CD4-positive, alpha-beta memory T cell (primary cell): ENCODE measurements at regions not wholly inside any gene's neighbourhood (a gene's known extent, or its start where the extent isn't known, plus 50 kb on each side); places are given as distances from the start of the nearest gene placed in this dataset.
"Not testable (repeated sequence)": the region's sequence is repeated elsewhere in the genome, so short reads cannot be mapped to it uniquely, and the experiment has no call there.

Experiments used
- CTCF ChIA-PET: fragments of 350-600 bp; sonication (Branson Sonifier 250); formaldehyde crosslinking; loops from one replicate; lab custom pipeline; 2021; ENCODE audit warnings: inconsistent platforms; ENCODE audit not compliant: partially characterized antibody; lab: Charles Lee
- POLR2A ChIA-PET: fragments of 350-600 bp; sonication (Branson Sonifier 250); formaldehyde crosslinking; loops from one replicate; lab custom pipeline; 2021; ENCODE audit not compliant: partially characterized antibody; lab: Charles Lee
- DNase-seq, 5 donors: peaks; one replicate each; pipeline versions ENCODE4 v3.0.0 to v3.0.0-alpha.2; 2020 to 2022; ENCODE audit warnings: mixed read lengths in 1 of 5
- H3K27ac ChIP-seq: one replicate; pipeline ENCODE4 v1.7.0; 2013; ENCODE audit warnings: low read depth, low read length
- H3K27me3 ChIP-seq: 2 replicates; pipeline ENCODE4 v1.7.0; 2013; ENCODE audit warnings: mild to moderate bottlenecking, low read length, moderate library complexity; ENCODE audit not compliant: insufficient read depth
- H3K36me3 ChIP-seq: 2 replicates; pipeline ENCODE4 v1.7.0; 2013; ENCODE audit warnings: mild to moderate bottlenecking, low read length, moderate library complexity; ENCODE audit not compliant: insufficient read depth
- H3K4me1 ChIP-seq: 2 replicates; pipeline ENCODE4 v1.7.0; 2013; ENCODE audit warnings: mild to moderate bottlenecking, low read length, moderate library complexity; ENCODE audit not compliant: insufficient read depth
- H3K4me3 ChIP-seq, 2 donors: one replicate each; pipeline ENCODE4 v1.7.0; 2013; ENCODE audit warnings: low read length in 2 of 2, mild to moderate bottlenecking in 1 of 2
- H3K9me3 ChIP-seq, 2 donors: one replicate each; pipeline ENCODE4 v1.7.0; 2013; ENCODE audit warnings: low read length in 2 of 2, control low read depth in 1 of 2; ENCODE audit not compliant: control insufficient read depth in 1 of 2
- H3K27ac Mint-ChIP-seq, 7 donors: one replicate each; pipeline ENCODE4 v1.8.0; 2020 to 2021; ENCODE audit warnings: mixed read lengths in 7 of 7, mild to moderate bottlenecking in 6 of 7, inconsistent platforms in 3 of 7, moderate library complexity in 3 of 7
- H3K27me3 Mint-ChIP-seq, 2 donors: one replicate each; pipeline ENCODE4 v1.8.0; 2020 to 2021; ENCODE audit warnings: mixed read lengths in 2 of 2
- H3K36me3 Mint-ChIP-seq, 2 donors: one replicate each; pipeline ENCODE4 v1.8.0; 2020 to 2021; ENCODE audit warnings: mixed read lengths in 2 of 2, inconsistent platforms in 1 of 2, mild to moderate bottlenecking in 1 of 2
- H3K4me1 Mint-ChIP-seq, 4 donors: one replicate each; pipeline ENCODE4 v1.8.0; 2020 to 2021; ENCODE audit warnings: mixed read lengths in 4 of 4, mild to moderate bottlenecking in 1 of 4
- H3K4me3 Mint-ChIP-seq, 8 donors: one replicate each; pipeline ENCODE4 v1.8.0; 2020 to 2021; ENCODE audit warnings: mixed read lengths in 8 of 8, mild to moderate bottlenecking in 7 of 8, moderate library complexity in 6 of 8, inconsistent platforms in 3 of 8
- H3K9me3 Mint-ChIP-seq, 8 donors: one replicate each; pipeline ENCODE4 v1.8.0; 2020 to 2021; ENCODE audit warnings: mixed read lengths in 8 of 8, mild to moderate bottlenecking in 5 of 8, inconsistent platforms in 3 of 8, moderate library complexity in 1 of 8
- intact Hi-C: fragments of 100-400 bp; cut with micrococcal nuclease; formaldehyde crosslinking; loops from one replicate; pipeline ENCODE4 v1.15.1; 2023

DNA sequence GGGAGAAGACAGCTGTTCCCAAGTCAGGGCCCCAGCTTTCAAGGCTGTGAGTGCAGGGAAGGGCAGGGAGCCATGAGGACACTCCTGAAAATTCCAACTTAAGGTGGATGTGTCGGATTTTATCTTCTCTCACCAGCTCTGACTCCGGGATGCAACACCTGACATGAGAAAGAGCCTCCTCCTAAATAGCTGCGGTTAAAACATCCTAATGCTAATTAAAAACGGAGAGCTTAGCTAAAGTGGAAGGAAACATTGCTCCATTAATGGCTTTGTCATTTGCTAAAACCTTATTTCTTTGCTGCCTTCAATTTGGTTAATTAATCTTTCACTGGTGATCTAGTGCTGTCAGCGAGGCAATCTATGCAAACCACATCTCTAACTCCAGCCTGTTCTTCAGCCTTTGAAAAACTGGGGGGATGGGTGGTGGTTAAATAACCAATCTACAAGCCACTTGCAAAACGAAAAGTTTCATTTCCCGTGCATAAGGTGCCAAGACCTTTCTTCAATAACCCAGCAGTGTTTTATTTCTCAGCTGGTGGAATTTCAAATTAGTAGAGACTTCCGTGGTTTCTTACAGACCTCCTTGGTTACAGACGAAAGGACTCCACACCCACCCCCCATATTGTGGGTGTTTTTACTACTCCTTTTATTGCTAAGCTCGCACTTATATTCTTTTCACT is 379.6 kb downstream of the MLLT3 start:
- Mint-ChIP-seq H3K36me3 (no peaks in the 10 kb centered on the region), H3K9me3 (no peaks in the 10 kb centered on the region), H3K27me3 (no peaks in the 10 kb centered on the region), H3K4me1 (peaks cover 22 to 66% (median 31%) of the 10 kb centered on the region in 4 donors), H3K27ac (peak overlapping the region; percentile 5 to 86 (median 48)), H3K4me3 (peak overlapping the region; percentile 34 to 92 (median 80))
- H3K4me1 ChIP-seq = peaks cover 37% of the 10 kb centered on the region
- ChIA-PET CTCF (interaction anchor here (1.0 to 1.2 kb wide), 2 partner anchors 16 to 699 kb away, joined by 3 read pairs; no protein-coding TSS in a partner anchor), POLR2A (interaction anchor here (1.1 kb wide), 1 partner anchor 91 kb away, joined by 3 read pairs; no protein-coding TSS in a partner anchor)
- H3K27me3 ChIP-seq = no peaks in the 10 kb centered on the region
- no peaks in the 10 kb centered on the region for H3K9me3 ChIP-seq
- H3K36me3 ChIP-seq = no peaks in the 10 kb centered on the region
- H3K27ac ChIP-seq = no peak overlapping the region
- intact Hi-C loops = loop anchor here (5.0 kb wide), 1 partner anchor 75 kb away; no protein-coding TSS in a partner anchor
- DNase-seq = peak; percentile 45 to 60 (median 57)
- H3K4me3 ChIP-seq = peak overlapping the region; percentile 1 to 35

DNA sequence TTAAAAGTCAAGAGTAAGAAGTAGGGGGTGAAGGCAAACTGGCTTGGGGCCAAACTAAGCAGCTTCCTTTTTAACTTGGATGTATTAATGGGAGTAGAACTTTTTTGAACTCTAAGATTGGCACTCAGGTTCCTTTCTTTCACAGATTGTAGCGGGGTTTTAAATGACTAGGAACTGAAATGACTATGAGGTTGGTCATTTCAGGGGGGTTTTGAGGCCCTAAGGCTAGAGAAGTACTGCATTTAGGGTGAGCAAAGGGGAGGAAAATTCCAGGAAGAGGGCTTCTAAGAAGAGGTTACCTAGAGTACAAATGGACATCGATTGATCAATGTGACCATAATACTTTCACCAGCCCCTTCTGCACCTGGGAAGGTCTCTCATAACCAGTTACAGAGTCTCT is 381.8 kb downstream of the MLLT3 start:
- intact Hi-C loops = loop anchor here (5.0 kb wide), 1 partner anchor 77 kb away; no protein-coding TSS in a partner anchor
- Mint-ChIP-seq H3K4me3 (peak overlapping the region in 2 of 8 donors; percentile 23 to 63), H3K27ac (peak overlapping the region in 1 of 7 donors; percentile 19), H3K27me3 (no peaks in the 10 kb centered on the region), H3K9me3 (no peaks in the 10 kb centered on the region), H3K36me3 (no peaks in the 10 kb centered on the region), H3K4me1 (peaks cover 22 to 87% (median 31%) of the 10 kb centered on the region in 4 donors)
- POLR2A ChIA-PET = no interaction called here
- Histone ChIP-seq H3K27ac (no peak overlapping the region), H3K9me3 (no peaks in the 10 kb centered on the region), H3K27me3 (no peaks in the 10 kb centered on the region), H3K36me3 (no peaks in the 10 kb centered on the region), H3K4me1 (peaks cover 37% of the 10 kb centered on the region), H3K4me3 (no peak overlapping the region)
- CTCF ChIA-PET = no interaction called here
- no peak for DNase-seq

- Mint-ChIP-seq H3K36me3 (peaks cover 0 to 3% of the 10 kb centered on the region in 2 donors), H3K4me3 (no peak overlapping the region), H3K4me1 (peaks cover 22 to 85% (median 29%) of the 10 kb centered on the region in 4 donors), H3K27me3 (no peaks in the 10 kb centered on the region), H3K27ac (no peak overlapping the region), H3K9me3 (peaks cover 0 to 3% (median 0%) of the 10 kb centered on the region in 8 donors)
- CTCF ChIA-PET = no interaction called here
- no peaks in the 10 kb centered on the region for H3K36me3 ChIP-seq
- DNase-seq = no peak
- no peak overlapping the region for H3K4me3 ChIP-seq
- H3K27me3 ChIP-seq = no peaks in the 10 kb centered on the region
- no peaks in the 10 kb centered on the region for H3K9me3 ChIP-seq
- H3K27ac ChIP-seq = no peak overlapping the region
- intact Hi-C loops = loop anchor here (5.0 kb wide), 1 partner anchor 383 kb away; the partner anchor contains the start of gene MLLT3
- peaks cover 26% of the 10 kb centered on the region for H3K4me1 ChIP-seq
- POLR2A ChIA-PET = no interaction called here
Measured at GRCh38 chr9:20238921-20239320, 383.4 kb downstream of the MLLT3 start.

- Histone ChIP-seq H3K27me3 (no peaks in the 10 kb centered on the region), H3K27ac (no peak overlapping the region), H3K4me3 (no peak overlapping the region), H3K9me3 (no peaks in the 10 kb centered on the region), H3K36me3 (no peaks in the 10 kb centered on the region), H3K4me1 (peaks cover 14% of the 10 kb centered on the region)
- intact Hi-C loops = loop anchor here (5.0 kb wide), 1 partner anchor 385 kb away; the partner anchor contains the start of gene MLLT3
- no peak for DNase-seq
- CTCF ChIA-PET = no interaction called here
- peaks cover 0 to 3% of the 10 kb centered on the region in 2 donors for H3K36me3 Mint-ChIP-seq
- H3K9me3 Mint-ChIP-seq = peaks cover 0 to 4% (median 0%) of the 10 kb centered on the region in 8 donors
- peaks cover 17 to 72% (median 20%) of the 10 kb centered on the region in 4 donors for H3K4me1 Mint-ChIP-seq
- H3K27me3 Mint-ChIP-seq = no peaks in the 10 kb centered on the region
- POLR2A ChIA-PET = no interaction called here
- no peak overlapping the region for H3K27ac Mint-ChIP-seq
- no peak overlapping the region for H3K4me3 Mint-ChIP-seq
Measured at GRCh38 chr9:20237686-20238085, 384.6 kb downstream of the MLLT3 start.

DNA sequence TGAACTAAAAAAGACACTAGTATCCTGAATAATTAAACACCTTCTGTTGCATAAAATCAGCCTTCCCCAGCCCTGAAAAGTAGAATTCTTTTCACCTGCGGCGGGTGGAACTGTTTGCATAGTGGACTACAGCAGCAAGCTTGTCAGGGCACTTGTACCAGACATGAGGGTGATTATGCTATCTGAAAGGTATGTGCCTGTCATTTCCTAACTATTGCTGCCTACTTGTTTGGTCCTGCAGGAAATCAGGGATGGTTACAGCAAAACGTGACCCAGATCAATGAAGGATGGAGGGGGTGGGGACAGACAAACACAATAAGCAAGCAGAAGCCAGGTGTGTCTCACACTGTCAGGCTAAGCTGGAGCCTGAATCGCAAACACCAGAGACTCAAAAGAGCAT is 385.6 kb downstream of the MLLT3 start:
- H3K4me1 Mint-ChIP-seq = peaks cover 7 to 62% (median 10%) of the 10 kb centered on the region in 4 donors
- no peak overlapping the region for H3K27ac Mint-ChIP-seq
- no peak overlapping the region for H3K4me3 ChIP-seq
- H3K36me3 Mint-ChIP-seq = peaks cover 0 to 3% of the 10 kb centered on the region in 2 donors
- H3K27ac ChIP-seq = no peak overlapping the region
- intact Hi-C loops = loop anchor here (5.0 kb wide), 1 partner anchor 386 kb away; the partner anchor contains the start of gene MLLT3
- POLR2A ChIA-PET = no interaction called here
- no peaks in the 10 kb centered on the region for H3K36me3 ChIP-seq
- DNase-seq = no peak
- H3K4me3 Mint-ChIP-seq = peak overlapping the region in 1 of 8 donors; percentile 9
- H3K9me3 ChIP-seq = no peaks in the 10 kb centered on the region
- no peaks in the 10 kb centered on the region for H3K27me3 Mint-ChIP-seq
- H3K9me3 Mint-ChIP-seq = peaks cover 0 to 4% (median 0%) of the 10 kb centered on the region in 8 donors
- CTCF ChIA-PET = no interaction called here
- no peaks in the 10 kb centered on the region for H3K27me3 ChIP-seq
- H3K4me1 ChIP-seq = peaks cover 4% of the 10 kb centered on the region

- H3K36me3 Mint-ChIP-seq, H3K4me3 ChIP-seq, H3K27ac Mint-ChIP-seq, H3K9me3 Mint-ChIP-seq, H3K27me3 Mint-ChIP-seq, H3K27me3 ChIP-seq, H3K36me3 ChIP-seq, H3K27ac ChIP-seq, POLR2A ChIA-PET, H3K9me3 ChIP-seq, H3K4me1 ChIP-seq: not testable (repeated sequence)
- peak in 1 of 5 donors; percentile 54 for DNase-seq
- CTCF ChIA-PET = interaction anchor here (1.0 kb wide), 1 partner anchor 12 kb away, joined by 4 read pairs; no protein-coding TSS in a partner anchor
- Mint-ChIP-seq H3K4me1 (peaks cover 0 to 47% (median under 1%) of the 10 kb centered on the region in 4 donors), H3K4me3 (peak overlapping the region in 1 of 8 donors; percentile 54)
- intact Hi-C loops = loop anchor here (5.0 kb wide), 1 partner anchor 387 kb away; the partner anchor contains the start of gene MLLT3
Measured at GRCh38 chr9:20235206-20235605, 387.1 kb downstream of the MLLT3 start.

- Mint-ChIP-seq H3K27ac (peak overlapping the region in 1 of 7 donors; percentile 38), H3K4me3 (peak overlapping the region in 1 of 8 donors; percentile 13), H3K36me3 (no peaks in the 10 kb centered on the region), H3K9me3 (peaks cover 0 to 6% (median 0%) of the 10 kb centered on the region in 8 donors), H3K27me3 (no peaks in the 10 kb centered on the region), H3K4me1 (peaks cover 9 to 28% (median 23%) of the 10 kb centered on the region in 4 donors)
- Histone ChIP-seq H3K4me1 (peaks cover 9% of the 10 kb centered on the region), H3K4me3 (no peak overlapping the region), H3K27ac (no peak overlapping the region), H3K27me3 (no peaks in the 10 kb centered on the region), H3K9me3 (no peaks in the 10 kb centered on the region), H3K36me3 (no peaks in the 10 kb centered on the region)
- CTCF ChIA-PET = interaction anchor here (1.4 kb wide), 1 partner anchor 281 kb away, joined by 3 read pairs; no protein-coding TSS in a partner anchor
- POLR2A ChIA-PET = no interaction called here
- no peak for DNase-seq
- intact Hi-C loops = no loop called here
Measured at GRCh38 chr9:20228096-20228495, 394.2 kb downstream of the MLLT3 start.
